HUDEP-2 (cell line): ENCODE measurements at regions not wholly inside any gene's neighbourhood (a gene's known extent, or its start where the extent isn't known, plus 50 kb on each side); places are given as distances from the start of the nearest gene placed in this dataset.

ENCODE experiments used
- DNase-seq, 76 experiments: peaks; one replicate each; lab custom pipeline; 2025; ENCODE audit not compliant: unreplicated experiment in 76 of 76; lab: John Stamatoyannopoulos, UW

- DNase-seq = no peak
Observed at GRCh38 chr12:12015073-12015685, 55.6 kb upstream of the BCL2L14 start.

- DNase-seq = no peak
Observed at GRCh38 chr12:12016284-12017100, 54.2 kb upstream of the BCL2L14 start.

GRCh38 chr12:12017135-12017581 lies 53.6 kb upstream of the BCL2L14 start:
- DNase-seq = no peak

GRCh38 chr12:12017798-12018197 lies 52.9 kb upstream of the BCL2L14 start:
- no peak for DNase-seq

- DNase-seq = no peak
Observed at GRCh38 chr12:12018454-12018853, 52.3 kb upstream of the BCL2L14 start.

- DNase-seq = no peak
Observed at GRCh38 chr12:12019881-12020280, 50.9 kb upstream of the BCL2L14 start.

- DNase-seq = no peak
Observed at GRCh38 chr12:12020762-12021161, 50.0 kb upstream of the BCL2L14 start.
